GM21786 (cell line): ENCODE measurements at regions not wholly inside any gene's neighbourhood (a gene's known extent, or its start where the extent isn't known, plus 50 kb on each side); places are given as distances from the start of the nearest gene placed in this dataset.
"Not testable (repeated sequence)": the region's sequence is repeated elsewhere in the genome, so short reads cannot be mapped to it uniquely, and the experiment has no call there.

ENCODE experiments used
- ATAC-seq: cut with Tn5 transposase; IDR thresholded peaks from one replicate; pipeline ENCODE4 v1.9.1; 2021; ENCODE audit not compliant: unreplicated experiment

GRCh38 chr2:51859260-51859659, 827.3 kb upstream of the NRXN1 start:
- no peak for ATAC-seq

- no peak for ATAC-seq
Observed at GRCh38 chr2:51855683-51856082, 823.8 kb upstream of the NRXN1 start.

GRCh38 chr2:51846796-51847195, 814.9 kb upstream of the NRXN1 start:
- no peak for ATAC-seq

GRCh38 chr2:51846018-51846417, 814.1 kb upstream of the NRXN1 start:
- no peak for ATAC-seq

- no peak for ATAC-seq
Observed at GRCh38 chr2:51844596-51844995, 812.7 kb upstream of the NRXN1 start.

- no peak for ATAC-seq
Observed at GRCh38 chr2:51829477-51829876, 797.5 kb upstream of the NRXN1 start.

- no peak for ATAC-seq
Observed at GRCh38 chr2:51825823-51826222, 793.9 kb upstream of the NRXN1 start.

- no peak for ATAC-seq
Observed at GRCh38 chr2:51813247-51813646, 781.3 kb upstream of the NRXN1 start.

GRCh38 chr2:51812138-51812866, 780.4 kb upstream of the NRXN1 start:
- no peak for ATAC-seq

GRCh38 chr2:51810197-51810596, 778.3 kb upstream of the NRXN1 start:
- ATAC-seq: no peak

- ATAC-seq: no peak
Observed at GRCh38 chr2:51807229-51807628, 775.3 kb upstream of the NRXN1 start.

- no peak for ATAC-seq
Observed at GRCh38 chr2:51795248-51795888, 763.4 kb upstream of the NRXN1 start.

- no peak for ATAC-seq
Observed at GRCh38 chr2:51791496-51791895, 759.6 kb upstream of the NRXN1 start.

- no peak for ATAC-seq
Observed at GRCh38 chr2:51790854-51791253, 758.9 kb upstream of the NRXN1 start.

- ATAC-seq: no peak
Observed at GRCh38 chr2:51789918-51790317, 758.0 kb upstream of the NRXN1 start.

GRCh38 chr2:51782921-51783765, 751.2 kb upstream of the NRXN1 start:
- no peak for ATAC-seq

GRCh38 chr2:51781691-51782090, 749.8 kb upstream of the NRXN1 start:
- ATAC-seq: no peak

- no peak for ATAC-seq
Observed at GRCh38 chr2:51780353-51780752, 748.4 kb upstream of the NRXN1 start.

GRCh38 chr2:51779723-51780122, 747.8 kb upstream of the NRXN1 start:
- ATAC-seq: not testable (repeated sequence)

GRCh38 chr2:51778806-51779205, 746.9 kb upstream of the NRXN1 start:
- no peak for ATAC-seq

- not testable (repeated sequence) for ATAC-seq
Observed at GRCh38 chr2:51774606-51775005, 742.7 kb upstream of the NRXN1 start.

GRCh38 chr2:51760441-51760840, 728.5 kb upstream of the NRXN1 start:
- ATAC-seq: no peak
